GM23248 (cell line): ENCODE measurements at regions not wholly inside any gene's neighbourhood (a gene's known extent, or its start where the extent isn't known, plus 50 kb on each side); places are given as distances from the start of the nearest gene placed in this dataset.

ENCODE experiments used
- DNase-seq: peaks from one replicate; pipeline ENCODE4 v3.0.0-alpha.2; 2015
- H2AFZ ChIP-seq: fragments of 200-600 bp; sonication (generic); 2 replicates; pipeline ENCODE4 v1.6.1; 2016; ENCODE audit warnings: antibody characterized with exemption
- H3F3A ChIP-seq: fragments of 200-600 bp; sonication (generic); 2 replicates; pipeline ENCODE4 v1.6.1; 2016; ENCODE audit warnings: mild to moderate bottlenecking, antibody characterized with exemption, mixed run types; ENCODE audit not compliant: insufficient read depth
- H3K27ac ChIP-seq: fragments of 200-600 bp; sonication (generic); 2 replicates; pipeline ENCODE4 v1.5.1; 2016; ENCODE audit warnings: mild to moderate bottlenecking
- H3K27me3 ChIP-seq: fragments of 200-600 bp; sonication (generic); replicated peaks from 2 replicates; pipeline ENCODE4 v1.6.1; 2016; ENCODE audit warnings: mild to moderate bottlenecking; ENCODE audit not compliant: insufficient read depth
- H3K36me3 ChIP-seq: fragments of 200-600 bp; sonication (generic); 2 replicates; pipeline ENCODE4 v1.6.1; 2016; ENCODE audit warnings: low read depth, mild to moderate bottlenecking
- H3K4me1 ChIP-seq: fragments of 200-600 bp; sonication (generic); 2 replicates; pipeline ENCODE4 v1.6.1; 2016; ENCODE audit warnings: mild to moderate bottlenecking; ENCODE audit not compliant: insufficient read depth
- H3K4me2 ChIP-seq: fragments of 200-600 bp; sonication (generic); one replicate; pipeline ENCODE4 v1.6.1; 2016; ENCODE audit warnings: mild to moderate bottlenecking; ENCODE audit not compliant: unreplicated experiment
- H3K4me3 ChIP-seq: fragments of 200-600 bp; sonication (generic); 2 replicates; pipeline ENCODE4 v1.5.1; 2016; ENCODE audit warnings: mild to moderate bottlenecking
- H3K79me2 ChIP-seq: fragments of 200-600 bp; sonication (generic); 2 replicates; pipeline ENCODE4 v1.6.1; 2016; ENCODE audit warnings: mild to moderate bottlenecking; ENCODE audit not compliant: insufficient read depth
- H3K9ac ChIP-seq: fragments of 200-600 bp; sonication (generic); 2 replicates; pipeline ENCODE4 v1.6.1; 2016; ENCODE audit warnings: mild to moderate bottlenecking
- H3K9me2 ChIP-seq: fragments of 200-600 bp; sonication (generic); 2 replicates; pipeline ENCODE4 v1.6.1; 2016; ENCODE audit warnings: mixed run types, mild to moderate bottlenecking, moderate library complexity; ENCODE audit not compliant: insufficient read depth
- H3K9me3 ChIP-seq: fragments of 200-600 bp; sonication (generic); one replicate; pipeline ENCODE4 v1.6.1; 2017; ENCODE audit warnings: low read depth
- H4K20me1 ChIP-seq: fragments of 200-600 bp; sonication (generic); 2 replicates; pipeline ENCODE4 v1.6.0; 2016; ENCODE audit not compliant: insufficient read depth
- EZH2 ChIP-seq: fragments of 200-600 bp; sonication (generic); IDR thresholded peaks from 2 replicates; pipeline ENCODE4 v1.6.1; 2018; ENCODE audit warnings: antibody characterized with exemption, mild to moderate bottlenecking; ENCODE audit not compliant: insufficient read depth, poor library complexity, severe bottlenecking
- EZH2phosphoT487 ChIP-seq: fragments of 200-600 bp; sonication (generic); IDR thresholded peaks from 2 replicates; pipeline ENCODE4 v1.6.1; 2018; ENCODE audit warnings: antibody characterized with exemption, moderate library complexity, mild to moderate bottlenecking, low read depth; ENCODE audit not compliant: insufficient read depth
- WGBS, 2 experiments: methylation state at CpG; one replicate each; pipeline ENCODE4 v1.1.6; 2015 to 2017; ENCODE audit warnings: low lambda C conversion rate in 2 of 2, low coverage in 1 of 2; ENCODE audit errors: missing lambda C conversion rate in 2 of 2; 5-methylcytosine and 5-hydroxymethylcytosine counted together
- in situ Hi-C: fragments of 300-500 bp; cut with MboI; formaldehyde crosslinking; loops from 2 replicates; pipeline ENCODE4 v1.15.0; 2020

- TF ChIP-seq EZH2phosphoT487 (no peak), EZH2 (no peak)
- H3K4me1 ChIP-seq: no peaks in the 10 kb centered on the region
- no peaks in the 10 kb centered on the region for H4K20me1 ChIP-seq
- no peak for DNase-seq
- no peak overlapping the region for H3K4me2 ChIP-seq
- no peaks in the 10 kb centered on the region for H3K27me3 ChIP-seq
- H3F3A ChIP-seq: no peaks in the 10 kb centered on the region
- H3K27ac ChIP-seq: no peak overlapping the region
- no peak overlapping the region for H3K9ac ChIP-seq
- in situ Hi-C loops: no loop called here
- H3K9me2 ChIP-seq: no peaks in the 10 kb centered on the region
- H3K36me3 ChIP-seq: no peaks in the 10 kb centered on the region
- no peak overlapping the region for H3K4me3 ChIP-seq
- H2AFZ ChIP-seq: no peak overlapping the region
- 32 to 33% methylated on average over 1 of the region's 1 CpG for WGBS, 2 experiments
- no peaks in the 10 kb centered on the region for H3K79me2 ChIP-seq
- H3K9me3 ChIP-seq: no peaks in the 10 kb centered on the region
These were observed 129.6 kb downstream of the OLFM4 start for GRCh38 chr13:53158201-53158600.

- Histone ChIP-seq H4K20me1 (no peaks in the 10 kb centered on the region), H3K9ac (no peak overlapping the region), H3K4me1 (no peaks in the 10 kb centered on the region), H3F3A (no peaks in the 10 kb centered on the region), H2AFZ (no peak overlapping the region), H3K9me3 (no peaks in the 10 kb centered on the region), H3K4me3 (no peak overlapping the region), H3K27ac (no peak overlapping the region), H3K9me2 (no peaks in the 10 kb centered on the region), H3K4me2 (no peak overlapping the region), H3K27me3 (no peaks in the 10 kb centered on the region), H3K79me2 (no peaks in the 10 kb centered on the region), H3K36me3 (no peaks in the 10 kb centered on the region)
- TF ChIP-seq EZH2 (no peak), EZH2phosphoT487 (no peak)
- in situ Hi-C loops: no loop called here
- WGBS, 2 experiments: 55 to 56% methylated on average over 1 of the region's 1 CpG
- no peak for DNase-seq
These were observed 130.8 kb downstream of the OLFM4 start for GRCh38 chr13:53159431-53159830.

GRCh38 chr13:53160211-53160610 lies 131.6 kb downstream of the OLFM4 start:
- TF ChIP-seq EZH2 (no peak), EZH2phosphoT487 (no peak)
- Histone ChIP-seq H4K20me1 (no peaks in the 10 kb centered on the region), H3K9ac (no peak overlapping the region), H3F3A (no peaks in the 10 kb centered on the region), H3K27me3 (no peaks in the 10 kb centered on the region), H3K79me2 (no peaks in the 10 kb centered on the region), H2AFZ (no peak overlapping the region), H3K9me2 (no peaks in the 10 kb centered on the region), H3K27ac (no peak overlapping the region), H3K36me3 (no peaks in the 10 kb centered on the region), H3K9me3 (no peaks in the 10 kb centered on the region), H3K4me1 (no peaks in the 10 kb centered on the region), H3K4me3 (no peak overlapping the region), H3K4me2 (no peak overlapping the region)
- WGBS, 2 experiments: 36 to 48% methylated on average over 7 of the region's 7 CpGs
- in situ Hi-C loops: no loop called here
- no peak for DNase-seq

- no peaks in the 10 kb centered on the region for H3K27me3 ChIP-seq
- no peak overlapping the region for H2AFZ ChIP-seq
- H3K9ac ChIP-seq: no peak overlapping the region
- H3K4me1 ChIP-seq: no peaks in the 10 kb centered on the region
- in situ Hi-C loops: no loop called here
- no peaks in the 10 kb centered on the region for H3K36me3 ChIP-seq
- H3K9me3 ChIP-seq: no peaks in the 10 kb centered on the region
- no peak for TF ChIP-seq EZH2phosphoT487
- no peak for TF ChIP-seq EZH2
- H3K79me2 ChIP-seq: no peaks in the 10 kb centered on the region
- no peaks in the 10 kb centered on the region for H3F3A ChIP-seq
- H3K9me2 ChIP-seq: no peaks in the 10 kb centered on the region
- no peak for DNase-seq
- no peak overlapping the region for H3K27ac ChIP-seq
- 16 to 26% methylated on average over 1 of the region's 1 CpG for WGBS, 2 experiments
- no peak overlapping the region for H3K4me2 ChIP-seq
- no peak overlapping the region for H3K4me3 ChIP-seq
- no peaks in the 10 kb centered on the region for H4K20me1 ChIP-seq
These were observed 132.6 kb downstream of the OLFM4 start for GRCh38 chr13:53161251-53161650.

- no peaks in the 10 kb centered on the region for H3F3A ChIP-seq
- in situ Hi-C loops: no loop called here
- H3K4me1 ChIP-seq: no peaks in the 10 kb centered on the region
- no peak overlapping the region for H3K4me2 ChIP-seq
- no peak for TF ChIP-seq EZH2
- no peak for TF ChIP-seq EZH2phosphoT487
- no peak overlapping the region for H3K9ac ChIP-seq
- no peak overlapping the region for H3K4me3 ChIP-seq
- H3K27ac ChIP-seq: no peak overlapping the region
- H4K20me1 ChIP-seq: no peaks in the 10 kb centered on the region
- H3K79me2 ChIP-seq: no peaks in the 10 kb centered on the region
- no peaks in the 10 kb centered on the region for H3K9me3 ChIP-seq
- H3K27me3 ChIP-seq: no peaks in the 10 kb centered on the region
- WGBS, 2 experiments: 1% methylated on average over 4 of the region's 4 CpGs
- H2AFZ ChIP-seq: no peak overlapping the region
- no peaks in the 10 kb centered on the region for H3K36me3 ChIP-seq
- no peak for DNase-seq
- H3K9me2 ChIP-seq: no peaks in the 10 kb centered on the region
These were observed 136.6 kb downstream of the OLFM4 start for GRCh38 chr13:53165261-53165660.
